ENCODE measurements at regions not wholly inside any gene's neighbourhood (a gene's known extent, or its start where the extent isn't known, plus 50 kb on each side); places are given as distances from the start of the nearest gene placed in this dataset.

DNA sequence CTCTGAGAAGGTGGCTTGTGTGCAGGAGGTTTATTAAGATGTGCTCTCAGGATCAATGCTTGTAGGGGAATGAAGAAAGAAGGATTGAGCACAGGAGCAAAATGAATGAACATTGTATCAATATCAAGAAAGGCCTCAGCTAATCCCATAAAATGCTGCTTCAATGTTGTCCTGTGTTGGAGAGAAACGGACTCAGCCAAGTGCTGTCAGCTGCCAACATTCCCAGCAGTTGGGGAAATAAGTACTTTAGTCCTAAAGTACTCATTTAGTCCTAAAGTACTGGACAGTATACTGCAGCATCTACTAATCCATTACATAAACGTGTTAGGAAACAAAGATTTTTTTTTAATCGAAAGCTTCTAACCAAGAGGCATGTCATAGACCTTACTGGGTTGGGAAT, 255.9 kb downstream of the SEC23A start:
- H3K79me2 ChIP-seq (ENCODE audit: insufficient read depth, low read depth, low read length), result no peaks in the 10 kb centered on the region
- no peak overlapping the region for H3K4me3 ChIP-seq (ENCODE audit: low read depth, low read length, poor library complexity, severe bottlenecking)
- POLR2A ChIA-PET, result interaction anchor here (0.6 kb wide), 1 partner anchor 80 kb away, joined by 3 read pairs; no protein-coding TSS in a partner anchor
- H3K27ac ChIP-seq (ENCODE audit: low read depth, low read length, poor library complexity, severe bottlenecking), result no peak overlapping the region
- H4K20me1 ChIP-seq (ENCODE audit: insufficient read depth, low read length), result no peaks in the 10 kb centered on the region
- H3K4me2 ChIP-seq (ENCODE audit: low read length), result no peak overlapping the region
- no peaks in the 10 kb centered on the region for H3K36me3 ChIP-seq (ENCODE audit: insufficient read depth, low read length)
- CTCF ChIA-PET (ENCODE audit: unreplicated experiment), result no interaction called here
- H3K9me2 ChIP-seq (ENCODE audit: insufficient read depth, low read length), result no peaks in the 10 kb centered on the region
- no TSS peak for BruUV-seq (replicated peaks)
- no peak for TF ChIP-seq EZH2phosphoT487 (IDR thresholded peaks at IDR 0.05; ENCODE audit: borderline replicate concordance, low read depth, low read length)
- TF ChIP-seq, protein P1, sequence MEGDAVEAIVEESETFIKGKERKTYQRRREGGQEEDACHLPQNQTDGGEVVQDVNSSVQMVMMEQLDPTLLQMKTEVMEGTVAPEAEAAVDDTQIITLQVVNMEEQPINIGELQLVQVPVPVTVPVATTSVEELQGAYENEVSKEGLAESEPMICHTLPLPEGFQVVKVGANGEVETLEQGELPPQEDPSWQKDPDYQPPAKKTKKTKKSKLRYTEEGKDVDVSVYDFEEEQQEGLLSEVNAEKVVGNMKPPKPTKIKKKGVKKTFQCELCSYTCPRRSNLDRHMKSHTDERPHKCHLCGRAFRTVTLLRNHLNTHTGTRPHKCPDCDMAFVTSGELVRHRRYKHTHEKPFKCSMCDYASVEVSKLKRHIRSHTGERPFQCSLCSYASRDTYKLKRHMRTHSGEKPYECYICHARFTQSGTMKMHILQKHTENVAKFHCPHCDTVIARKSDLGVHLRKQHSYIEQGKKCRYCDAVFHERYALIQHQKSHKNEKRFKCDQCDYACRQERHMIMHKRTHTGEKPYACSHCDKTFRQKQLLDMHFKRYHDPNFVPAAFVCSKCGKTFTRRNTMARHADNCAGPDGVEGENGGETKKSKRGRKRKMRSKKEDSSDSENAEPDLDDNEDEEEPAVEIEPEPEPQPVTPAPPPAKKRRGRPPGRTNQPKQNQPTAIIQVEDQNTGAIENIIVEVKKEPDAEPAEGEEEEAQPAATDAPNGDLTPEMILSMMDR (conservative IDR thresholded peaks at IDR 0.05; ENCODE audit: low read length), result no peak
- intact Hi-C loops (cut with micrococcal nuclease; ENCODE audit: unreplicated experiment), result no loop called here
- no peaks in the 10 kb centered on the region for H3K9me3 ChIP-seq (ENCODE audit: low read length)
- H2AFZ ChIP-seq (ENCODE audit: low read length), result no peak overlapping the region
- DNase-seq (ENCODE audit: low spot score), result no peak
- H3K4me1 ChIP-seq (ENCODE audit: insufficient read depth, low read length, poor library complexity, severe bottlenecking), result no peaks in the 10 kb centered on the region

DNA sequence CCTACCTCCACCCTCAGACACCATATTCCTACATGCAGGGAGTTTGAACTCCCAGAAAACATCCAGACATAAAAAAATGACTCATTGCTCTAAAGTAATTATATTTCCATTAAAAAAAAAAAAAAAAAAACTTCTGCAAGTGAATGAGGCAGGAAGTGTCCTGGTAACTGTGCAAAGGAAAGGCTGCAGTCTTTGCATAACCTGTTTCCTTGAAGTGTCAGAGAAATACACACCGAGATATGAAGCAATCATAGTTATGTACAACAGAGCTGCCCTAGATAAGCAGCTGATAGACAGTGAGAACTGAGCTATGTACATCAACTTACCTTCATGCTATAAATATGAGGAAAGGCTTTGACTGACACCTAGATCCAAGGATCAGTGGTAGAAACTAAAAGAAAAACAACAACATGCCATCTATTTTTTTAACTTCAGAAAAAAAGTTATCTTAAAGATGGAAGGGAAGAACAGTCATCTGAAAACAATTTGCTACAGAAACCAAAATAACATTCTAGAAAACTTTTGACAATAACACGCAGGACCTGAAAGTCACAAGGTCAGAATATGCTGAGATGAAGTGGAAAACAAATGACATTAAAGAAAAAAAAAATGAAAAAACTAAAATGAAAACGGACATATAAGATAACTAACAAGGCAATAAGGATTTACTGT, 263.2 kb downstream of the SEC23A start:
- Histone ChIP-seq H3K9me3 (ENCODE audit: low read length) (no peaks in the 10 kb centered on the region), H4K20me1 (ENCODE audit: insufficient read depth, low read length) (no peaks in the 10 kb centered on the region), H3K4me3 (ENCODE audit: low read depth, low read length, poor library complexity, severe bottlenecking) (no peak overlapping the region), H3K4me2 (ENCODE audit: low read length) (no peak overlapping the region), H3K79me2 (ENCODE audit: insufficient read depth, low read depth, low read length) (no peaks in the 10 kb centered on the region), H2AFZ (ENCODE audit: low read length) (no peak overlapping the region), H3K4me1 (ENCODE audit: insufficient read depth, low read length, poor library complexity, severe bottlenecking) (no peaks in the 10 kb centered on the region), H3K9me2 (ENCODE audit: insufficient read depth, low read length) (no peaks in the 10 kb centered on the region), H3K36me3 (ENCODE audit: insufficient read depth, low read length) (no peaks in the 10 kb centered on the region), H3K27ac (ENCODE audit: low read depth, low read length, poor library complexity, severe bottlenecking) (no peak overlapping the region)
- ChIA-PET CTCF (ENCODE audit: unreplicated experiment) (no interaction called here), POLR2A (interaction anchor here (0.7 kb wide), 3 partner anchors 158 to 1280 kb away, joined by 4 to 6 read pairs (median 5); no protein-coding TSS in a partner anchor)
- intact Hi-C loops (cut with micrococcal nuclease; ENCODE audit: unreplicated experiment), result no loop called here
- TF ChIP-seq, protein P1 (conservative IDR thresholded peaks at IDR 0.05; ENCODE audit: low read length), result no peak
- TF ChIP-seq EZH2phosphoT487 (IDR thresholded peaks at IDR 0.05; ENCODE audit: borderline replicate concordance, low read depth, low read length), result no peak
- no TSS peak for BruUV-seq (replicated peaks)
- DNase-seq (ENCODE audit: low spot score), result no peak

DNA sequence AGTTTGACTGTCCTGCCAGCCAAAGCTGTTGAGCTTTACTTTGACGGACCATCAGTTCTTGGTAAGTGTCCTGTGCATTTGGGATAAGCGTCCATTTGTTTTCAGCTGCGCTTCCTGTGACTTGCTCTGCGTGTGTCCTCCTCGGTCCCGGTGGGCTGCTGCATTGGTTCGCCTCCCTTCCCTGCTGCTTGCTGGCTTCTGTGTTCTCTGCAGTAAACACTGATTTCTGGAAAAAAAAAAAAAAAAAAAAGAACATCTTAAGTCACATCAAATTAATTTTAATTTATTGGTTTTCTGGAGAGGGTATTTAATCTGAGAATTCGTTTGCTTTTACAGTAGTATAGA, 264.1 kb downstream of the SEC23A start:
- CTCF ChIA-PET (ENCODE audit: unreplicated experiment), result no interaction called here

More for the DNA sequence above, 264.1 kb downstream of the SEC23A start:
- H3K79me2 ChIP-seq (ENCODE audit: insufficient read depth, low read depth, low read length), result no peaks in the 10 kb centered on the region
- POLR2A ChIA-PET, result interaction anchor here (0.7 kb wide), 2 partner anchors 337 to 1279 kb away, joined by 4 to 6 read pairs; no protein-coding TSS in a partner anchor
- H3K4me3 ChIP-seq (ENCODE audit: low read depth, low read length, poor library complexity, severe bottlenecking), result no peak overlapping the region
- no peaks in the 10 kb centered on the region for H3K9me2 ChIP-seq (ENCODE audit: insufficient read depth, low read length)
- no peak overlapping the region for H2AFZ ChIP-seq (ENCODE audit: low read length)
- no peaks in the 10 kb centered on the region for H3K36me3 ChIP-seq (ENCODE audit: insufficient read depth, low read length)
- DNase-seq (ENCODE audit: low spot score), result no peak
- no peak for TF ChIP-seq EZH2phosphoT487 (IDR thresholded peaks at IDR 0.05; ENCODE audit: borderline replicate concordance, low read depth, low read length)
- TF ChIP-seq, protein P1 (conservative IDR thresholded peaks at IDR 0.05; ENCODE audit: low read length), result no peak
- intact Hi-C loops (cut with micrococcal nuclease; ENCODE audit: unreplicated experiment), result no loop called here
- H3K4me1 ChIP-seq (ENCODE audit: insufficient read depth, low read length, poor library complexity, severe bottlenecking), result no peaks in the 10 kb centered on the region
- H4K20me1 ChIP-seq (ENCODE audit: insufficient read depth, low read length), result no peaks in the 10 kb centered on the region
- no peak overlapping the region for H3K4me2 ChIP-seq (ENCODE audit: low read length)
- H3K9me3 ChIP-seq (ENCODE audit: low read length), result no peaks in the 10 kb centered on the region
- no peak overlapping the region for H3K27ac ChIP-seq (ENCODE audit: low read depth, low read length, poor library complexity, severe bottlenecking)
- BruUV-seq (replicated peaks), result no TSS peak

All from OCI-LY7 (cell line).